ENCODE measurements at regions not wholly inside any gene's neighbourhood (a gene's known extent, or its start where the extent isn't known, plus 50 kb on each side); places are given as distances from the start of the nearest gene placed in this dataset.
"Not testable (repeated sequence)": the region's sequence is repeated elsewhere in the genome, so short reads cannot be mapped to it uniquely, and the experiment has no call there.

DNA sequence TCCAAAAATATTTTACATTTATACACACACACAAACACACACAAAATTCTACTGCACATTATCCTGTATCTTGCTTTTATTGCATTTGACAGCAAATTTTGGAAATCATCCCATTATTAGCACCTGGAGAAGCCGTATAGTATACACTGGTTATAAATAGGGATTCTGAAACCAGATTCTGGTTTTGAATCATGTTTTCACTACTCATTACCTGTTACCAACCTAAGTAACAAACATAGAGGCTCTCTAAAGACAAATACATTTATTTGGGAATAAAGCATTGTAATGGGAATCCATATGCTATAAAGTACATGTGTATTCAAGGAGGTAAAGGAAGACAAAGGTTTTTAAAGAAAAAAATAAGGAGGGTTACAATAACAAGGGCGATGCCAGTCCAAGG, 106.8 kb downstream of the OR2B2 start:
- Histone ChIP-seq H3K4me1 (peaks cover 0 to 32% (median 0%) of the 10 kb centered on the region in 3 donors), H3K36me3 (no peaks in the 10 kb centered on the region), H3K27me3 (peaks cover 0 to 24% (median 0%) of the 10 kb centered on the region in 4 donors), H3K9me3 (no peaks in the 10 kb centered on the region), H3K27ac (no peak overlapping the region), H3K4me3 (no peak overlapping the region)
- intact Hi-C loops (cut with DNase I): no loop called here
- TF ChIP-seq, protein P1, sequence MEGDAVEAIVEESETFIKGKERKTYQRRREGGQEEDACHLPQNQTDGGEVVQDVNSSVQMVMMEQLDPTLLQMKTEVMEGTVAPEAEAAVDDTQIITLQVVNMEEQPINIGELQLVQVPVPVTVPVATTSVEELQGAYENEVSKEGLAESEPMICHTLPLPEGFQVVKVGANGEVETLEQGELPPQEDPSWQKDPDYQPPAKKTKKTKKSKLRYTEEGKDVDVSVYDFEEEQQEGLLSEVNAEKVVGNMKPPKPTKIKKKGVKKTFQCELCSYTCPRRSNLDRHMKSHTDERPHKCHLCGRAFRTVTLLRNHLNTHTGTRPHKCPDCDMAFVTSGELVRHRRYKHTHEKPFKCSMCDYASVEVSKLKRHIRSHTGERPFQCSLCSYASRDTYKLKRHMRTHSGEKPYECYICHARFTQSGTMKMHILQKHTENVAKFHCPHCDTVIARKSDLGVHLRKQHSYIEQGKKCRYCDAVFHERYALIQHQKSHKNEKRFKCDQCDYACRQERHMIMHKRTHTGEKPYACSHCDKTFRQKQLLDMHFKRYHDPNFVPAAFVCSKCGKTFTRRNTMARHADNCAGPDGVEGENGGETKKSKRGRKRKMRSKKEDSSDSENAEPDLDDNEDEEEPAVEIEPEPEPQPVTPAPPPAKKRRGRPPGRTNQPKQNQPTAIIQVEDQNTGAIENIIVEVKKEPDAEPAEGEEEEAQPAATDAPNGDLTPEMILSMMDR (IDR thresholded peaks at IDR 0.05): no peak
- no peak for TF ChIP-seq POLR2A (IDR thresholded peaks at IDR 0.05)
- DNase-seq: no peak
- WGBS, 2 donors: 75 to 79% methylated on average over 2 of the region's 2 CpGs

DNA sequence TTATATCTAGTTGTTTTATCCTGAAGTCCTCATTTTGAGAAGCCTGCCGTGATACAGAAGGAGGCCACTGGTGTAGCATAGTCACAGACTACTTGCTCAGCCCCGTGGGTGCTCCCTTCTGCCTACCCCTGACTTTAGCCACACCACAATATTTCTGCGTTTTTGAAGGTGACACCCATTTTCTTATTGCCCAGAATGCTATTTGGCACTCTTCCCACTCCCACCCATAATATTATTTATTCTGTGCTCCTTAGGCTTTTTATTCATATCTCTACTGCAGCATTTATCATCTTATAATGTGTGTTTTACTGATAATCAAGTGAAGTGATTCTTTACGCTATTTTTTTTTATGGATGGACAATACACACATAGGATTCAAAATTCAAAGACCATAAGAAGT, 107.3 kb downstream of the OR2B2 start:
- Histone ChIP-seq H3K4me3 (no peak overlapping the region), H3K36me3 (no peaks in the 10 kb centered on the region), H3K9me3 (no peaks in the 10 kb centered on the region), H3K4me1 (peaks cover 0 to 28% (median 0%) of the 10 kb centered on the region in 3 donors), H3K27me3 (peaks cover 0 to 20% (median 0%) of the 10 kb centered on the region in 4 donors), H3K27ac (no peak overlapping the region)
- TF ChIP-seq POLR2A (IDR thresholded peaks at IDR 0.05): no peak
- TF ChIP-seq, protein P1 (IDR thresholded peaks at IDR 0.05): no peak
- no peak for DNase-seq
- WGBS, 2 donors: 88 to 90% methylated on average over 4 of the region's 4 CpGs
- intact Hi-C loops (cut with DNase I): no loop called here

DNA sequence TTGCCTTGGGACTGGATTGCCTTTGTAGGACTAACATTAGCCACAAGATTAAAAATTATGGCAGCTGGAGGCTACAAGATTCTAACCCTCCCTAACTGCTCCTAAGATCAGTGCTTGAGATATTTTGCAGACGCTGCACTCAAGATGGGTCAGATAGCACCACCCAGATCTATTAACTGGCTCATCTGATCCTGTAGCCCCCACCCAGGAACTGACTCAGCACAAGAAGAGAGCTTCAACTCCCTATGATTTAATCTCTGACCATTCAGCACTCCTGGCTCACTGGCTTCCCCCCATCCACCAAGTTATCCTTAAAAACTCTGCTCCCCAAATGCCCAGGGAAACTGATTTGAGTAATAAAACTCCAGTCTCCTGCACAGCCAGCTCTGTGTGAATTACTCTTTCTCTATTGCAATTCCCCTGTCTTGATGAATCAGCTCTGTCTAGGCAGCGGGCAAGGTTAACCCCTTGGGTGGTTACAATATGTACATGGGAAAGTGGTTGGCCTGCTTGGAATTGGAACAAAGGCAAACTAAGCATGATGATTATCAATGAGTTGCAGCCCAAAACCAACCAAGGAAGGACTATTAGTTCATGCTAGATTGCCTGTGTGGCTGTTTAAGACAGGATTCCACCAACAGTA, 111.3 kb downstream of the OR2B2 start:
- H3K27ac ChIP-seq: no peak overlapping the region
- 69 to 100% methylated on average over 2 of the region's 2 CpGs for WGBS, 2 donors
- peaks cover 0 to 19% (median 0%) of the 10 kb centered on the region in 4 donors for H3K27me3 ChIP-seq
- no peaks in the 10 kb centered on the region for H3K36me3 ChIP-seq
- DNase-seq: no peak
- H3K4me1 ChIP-seq: peaks cover 0 to 4% (median 0%) of the 10 kb centered on the region in 3 donors
- no peak for TF ChIP-seq POLR2A (IDR thresholded peaks at IDR 0.05)
- TF ChIP-seq, protein P1 (IDR thresholded peaks at IDR 0.05): no peak
- no peaks in the 10 kb centered on the region for H3K9me3 ChIP-seq
- intact Hi-C loops (cut with DNase I): no loop called here
- no peak overlapping the region for H3K4me3 ChIP-seq

DNA sequence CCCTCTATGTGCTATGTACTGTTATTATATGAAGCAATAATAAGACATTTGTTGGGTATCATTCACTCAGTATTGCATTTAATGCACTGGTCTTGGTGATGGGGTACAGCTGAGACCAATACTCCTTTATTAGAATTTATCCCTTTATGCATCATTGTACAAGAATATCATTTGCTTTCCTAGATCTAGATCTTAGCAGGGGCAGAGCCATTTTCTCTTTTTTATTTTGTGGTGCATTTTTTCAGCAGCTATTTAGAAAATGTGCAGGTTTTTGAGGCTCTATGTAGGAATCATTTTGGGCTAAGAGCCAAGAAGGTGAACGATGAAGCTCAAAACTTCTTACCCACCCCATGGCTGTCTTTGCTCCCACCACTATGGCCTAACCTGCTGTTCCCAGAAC, 114.2 kb downstream of the OR2B2 start:
- no peaks in the 10 kb centered on the region for H3K36me3 ChIP-seq
- no peak for TF ChIP-seq POLR2A (IDR thresholded peaks at IDR 0.05)
- TF ChIP-seq, protein P1 (IDR thresholded peaks at IDR 0.05): no peak
- peaks cover 0 to 19% (median 0%) of the 10 kb centered on the region in 4 donors for H3K27me3 ChIP-seq
- H3K4me3 ChIP-seq: no peak overlapping the region
- DNase-seq: no peak
- H3K4me1 ChIP-seq: peaks cover 0 to 6% (median 2%) of the 10 kb centered on the region in 3 donors
- 67 to 88% methylated on average over 1 of the region's 1 CpG for WGBS, 2 donors
- no peaks in the 10 kb centered on the region for H3K9me3 ChIP-seq
- no peak overlapping the region for H3K27ac ChIP-seq
- intact Hi-C loops (cut with DNase I): no loop called here

DNA sequence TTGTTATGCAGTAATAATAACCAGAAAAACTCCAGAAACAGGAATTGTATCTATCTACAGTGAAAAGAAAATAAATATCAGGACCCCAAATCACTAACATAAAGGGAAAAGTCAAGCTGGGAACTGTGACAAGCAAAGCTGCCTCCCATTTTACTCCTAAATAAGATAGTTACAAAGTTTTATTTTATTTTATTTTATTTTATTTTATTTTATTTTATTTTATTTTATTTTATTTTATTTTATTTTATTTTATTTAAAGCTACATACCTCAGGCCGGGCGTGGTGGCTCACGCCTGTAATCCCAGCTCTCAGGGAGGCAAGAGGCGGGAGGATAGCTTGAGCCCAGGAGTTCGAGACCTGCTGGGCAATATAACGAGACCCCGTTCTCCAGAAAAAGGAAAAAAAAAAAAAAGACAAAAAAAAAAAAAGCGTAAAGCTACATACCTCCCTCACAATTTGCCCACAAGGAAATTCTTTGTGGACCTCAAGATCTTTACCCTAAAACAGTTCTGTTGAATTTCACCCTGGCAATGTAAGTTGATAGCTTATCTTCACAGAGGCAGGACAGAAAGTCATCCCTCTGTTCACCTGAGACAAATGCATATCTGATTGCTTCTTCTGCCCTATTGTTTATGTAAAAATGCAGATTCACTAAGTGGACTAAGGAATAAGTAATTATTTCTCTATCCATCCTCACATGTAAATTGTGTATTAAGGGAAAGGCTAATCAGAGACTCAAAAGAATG, 115.3 kb downstream of the OR2B2 start:
- H3K27ac ChIP-seq; H3K9me3 ChIP-seq; H3K4me3 ChIP-seq; DNase-seq; intact Hi-C loops (cut with DNase I); H3K36me3 ChIP-seq: not testable (repeated sequence)
- 81 to 86% methylated on average over 7 to 8 of the region's 8 CpGs for WGBS, 2 donors
- H3K27me3 ChIP-seq: peaks cover 0 to 15% (median 0%) of the 10 kb centered on the region in 4 donors
- H3K4me1 ChIP-seq: peaks cover 6 to 17% (median 7%) of the 10 kb centered on the region in 3 donors

All from esophagus squamous epithelium (tissue), 5 donors.